AG04449 (cell line): ENCODE measurements at regions not wholly inside any gene's neighbourhood (a gene's known extent, or its start where the extent isn't known, plus 50 kb on each side); places are given as distances from the start of the nearest gene placed in this dataset.

Experiments used
- CTCF ChIA-PET: fragments of 350-600 bp; formaldehyde crosslinking; extraction: SDS; loops from one replicate; lab custom pipeline; 2021; ENCODE audit warnings: antibody characterized with exemption; lab: Yijun Ruan, JAX
- POLR2A ChIA-PET: fragments of 400-600, 350-600 bp; formaldehyde crosslinking; extraction: SDS; loops from one replicate; lab custom pipeline; 2020; ENCODE audit warnings: antibody characterized with exemption, inconsistent platforms; lab: Yijun Ruan, JAX
- DNase-seq: peaks from one replicate; pipeline ENCODE4 v3.0.0-alpha.2; 2010; ENCODE audit warnings: low read depth, low spot score
- H3K4me3 ChIP-seq: 2 replicates; pipeline ENCODE4 v1.5.1; 2011; ENCODE audit warnings: low read depth, mild to moderate bottlenecking, control low read depth, low read length
- CTCF ChIP-seq: IDR thresholded peaks from one replicate; pipeline ENCODE4 v1.5.1; 2011; ENCODE audit warnings: mild to moderate bottlenecking, moderate library complexity, low read length, control low read depth, inconsistent platforms; ENCODE audit not compliant: insufficient read depth; ENCODE audit errors: missing control alignments

- no peak overlapping the region for H3K4me3 ChIP-seq
- CTCF ChIA-PET, result interaction anchor here (2.5 kb wide), 1 partner anchor 11 kb away, joined by 21 read pairs; no protein-coding TSS in a partner anchor
- TF ChIP-seq CTCF, result no peak
- POLR2A ChIA-PET, result no interaction called here
- peak; percentile 21 for DNase-seq
Observed at GRCh38 chr11:29009426-29009825, 901.2 kb downstream of the METTL15 start.

GRCh38 chr11:29008481-29008880 lies 900.3 kb downstream of the METTL15 start:
- TF ChIP-seq CTCF, result no peak
- POLR2A ChIA-PET, result no interaction called here
- no peak overlapping the region for H3K4me3 ChIP-seq
- CTCF ChIA-PET, result interaction anchor here (2.5 kb wide), 1 partner anchor 12 kb away, joined by 21 read pairs; no protein-coding TSS in a partner anchor
- no peak for DNase-seq

- POLR2A ChIA-PET, result no interaction called here
- TF ChIP-seq CTCF, result no peak
- H3K4me3 ChIP-seq, result no peak overlapping the region
- no peak for DNase-seq
- CTCF ChIA-PET, result no interaction called here
Observed at GRCh38 chr11:29006668-29007067, 898.5 kb downstream of the METTL15 start.

GRCh38 chr11:29005401-29005980 lies 897.3 kb downstream of the METTL15 start:
- TF ChIP-seq CTCF, result no peak
- ChIA-PET CTCF (interaction anchor here (1.5 kb wide), 1 partner anchor 15 kb away, joined by 4 read pairs; no protein-coding TSS in a partner anchor), POLR2A (no interaction called here)
- no peak overlapping the region for H3K4me3 ChIP-seq
- no peak for DNase-seq

- no peak for DNase-seq
- no peak overlapping the region for H3K4me3 ChIP-seq
- TF ChIP-seq CTCF, result no peak
- ChIA-PET CTCF (interaction anchor here (1.1 kb wide), 1 partner anchor 17 kb away, joined by 3 read pairs; no protein-coding TSS in a partner anchor), POLR2A (no interaction called here)
Observed at GRCh38 chr11:29002816-29003215, 894.6 kb downstream of the METTL15 start.

- POLR2A ChIA-PET, result no interaction called here
- CTCF ChIA-PET, result interaction anchor here (1.3 to 3.4 kb wide), 2 partner anchors 11 to 21 kb away, joined by 4 to 16 read pairs; no protein-coding TSS in a partner anchor
- no peak overlapping the region for H3K4me3 ChIP-seq
- TF ChIP-seq CTCF, result no peak
- DNase-seq, result no peak
Observed at GRCh38 chr11:28999620-29000019, 891.4 kb downstream of the METTL15 start.
